Endothelial cell of umbilical vein (primary cell): ENCODE measurements at regions not wholly inside any gene's neighbourhood (a gene's known extent, or its start where the extent isn't known, plus 50 kb on each side); places are given as distances from the start of the nearest gene placed in this dataset.

Source experiments
- CTCF ChIP-seq, 2 donors: IDR thresholded peaks; 1 replicate in 1 of 2; 2 replicates in 1 of 2; pipeline ENCODE4 v1.5.1; 2011; ENCODE audit warnings: low read length in 2 of 2, mild to moderate bottlenecking in 2 of 2, moderate library complexity in 2 of 2, control low read depth in 1 of 2, inconsistent platforms in 1 of 2, low read depth in 1 of 2; ENCODE audit not compliant: insufficient read depth in 1 of 2; ENCODE audit errors: extremely low read depth in 1 of 2
- POLR2AphosphoS5 ChIP-seq: IDR thresholded peaks from 2 replicates; pipeline ENCODE4 v1.6.1; 2012; ENCODE audit warnings: low read depth, mild to moderate bottlenecking, control low read depth, low read length, moderate library complexity; ENCODE audit not compliant: insufficient read depth
- TF ChIP-seq, protein P1 (sequence below): IDR thresholded peaks from 2 replicates; pipeline ENCODE4 v1.6.1; 2011; ENCODE audit not compliant: insufficient read depth, insufficient read length

DNA sequence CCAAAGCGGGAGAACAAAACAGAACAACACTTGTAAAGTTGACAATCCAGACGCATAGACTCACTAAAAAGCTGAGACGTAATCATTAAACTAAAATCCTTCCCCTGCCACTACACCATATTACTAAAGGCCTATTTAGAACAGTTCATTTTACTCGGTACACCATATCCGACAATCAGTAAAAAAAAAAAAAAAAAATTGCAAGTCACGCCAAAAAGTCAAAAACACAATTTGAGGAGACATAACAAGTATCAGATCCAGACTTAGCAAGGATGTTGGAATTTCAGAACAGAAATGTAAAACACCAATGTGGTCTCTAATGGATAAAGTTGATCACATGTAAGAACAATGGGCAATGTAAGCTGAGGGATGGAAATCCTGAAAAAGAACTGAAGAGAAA, 1899.4 kb downstream of the STIM2 start:
- TF ChIP-seq POLR2AphosphoS5: no peak
- TF ChIP-seq, protein P1, sequence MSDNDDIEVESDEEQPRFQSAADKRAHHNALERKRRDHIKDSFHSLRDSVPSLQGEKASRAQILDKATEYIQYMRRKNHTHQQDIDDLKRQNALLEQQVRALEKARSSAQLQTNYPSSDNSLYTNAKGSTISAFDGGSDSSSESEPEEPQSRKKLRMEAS: no peak
- no peak for TF ChIP-seq CTCF (IDR thresholded peaks at IDR 0.05; ENCODE audit: extremely low read depth in 1 of 2, insufficient read depth in 1 of 2, low read depth in 1 of 2, low read length in 2 of 2)
